ENCODE measurements at regions not wholly inside any gene's neighbourhood (a gene's known extent, or its start where the extent isn't known, plus 50 kb on each side); places are given as distances from the start of the nearest gene placed in this dataset.

GRCh38 chr10:130358981-130359650 lies 222.9 kb downstream of the GLRX3 start:
- Histone ChIP-seq H4K8ac (ENCODE audit: low read depth in 2 of 2, low read length in 2 of 2) (no peak overlapping the region), H3K27ac (ENCODE audit: insufficient read depth, low read length) (no peak overlapping the region), H3K18ac (ENCODE audit: low read depth, low read length) (no peak overlapping the region), H3K36me3 (ENCODE audit: control insufficient read depth, insufficient read depth, low read length) (no peaks in the 10 kb centered on the region), H3K9me3 (ENCODE audit: control insufficient read depth, insufficient read depth, low read length) (peaks cover 53% of the 10 kb centered on the region), H3K27me3 (ENCODE audit: control insufficient read depth, insufficient read depth, low read length) (no peaks in the 10 kb centered on the region), H3K4me3 (ENCODE audit: insufficient read depth, low read depth, low read length) (no peak overlapping the region), H4K5ac (ENCODE audit: low read depth, low read length) (no peak overlapping the region), H4K91ac (ENCODE audit: insufficient read depth, low read depth, low read length) (no peak overlapping the region), H2BK120ac (ENCODE audit: low read depth, low read length) (no peak overlapping the region), H3K4me2 (ENCODE audit: low read depth, low read length) (no peak overlapping the region), H2BK15ac (ENCODE audit: low read depth, low read length) (no peak overlapping the region), H3K4me1 (ENCODE audit: control insufficient read depth, insufficient read depth, low read length) (no peaks in the 10 kb centered on the region), H3K14ac (replicated peaks; ENCODE audit: low read depth, low read length) (no peak overlapping the region), H3K9ac (ENCODE audit: low read depth, low read length) (no peak overlapping the region), H2BK20ac (ENCODE audit: low read depth, low read length) (no peak overlapping the region), H3K56ac (ENCODE audit: extremely low read depth, insufficient read depth, low read length) (no peak overlapping the region), H4K20me1 (ENCODE audit: insufficient read depth, low read length) (no peaks in the 10 kb centered on the region), H3K79me1 (ENCODE audit: low read depth in 1 of 2, low read length in 2 of 2) (no peaks in the 10 kb centered on the region), H3K4ac (ENCODE audit: low read depth, low read length) (no peak overlapping the region), H2AK5ac (ENCODE audit: low read depth, low read length) (no peak overlapping the region), H2BK5ac (ENCODE audit: low read depth, low read length, poor library complexity, severe bottlenecking) (no peak overlapping the region), H3K23ac (ENCODE audit: low read depth, low read length) (no peak overlapping the region), H3K9me1 (ENCODE audit: insufficient read depth, low read length) (no peaks in the 10 kb centered on the region), H2AFZ (replicated peaks; ENCODE audit: low read length, poor library complexity) (no peak overlapping the region), H2AK9ac (replicated peaks; ENCODE audit: low read depth, low read length, poor library complexity) (no peak overlapping the region)
- BruUV-seq (replicated peaks) = no TSS peak
- no peak for ATAC-seq (ENCODE audit: low read depth)
- in situ Hi-C loops (cut with MboI; ENCODE audit: low sequenced_read_pairs) (no loop called here), intact Hi-C loops (cut with micrococcal nuclease) (no loop called here), dilution Hi-C loops (cut with HindIII; ENCODE audit: low sequenced_read_pairs, unreplicated experiment) (no loop called here)
- 63% methylated on average over 9 of the region's 23 CpGs; no CpG with 5 or more reads in 1 of the 2 experiments for WGBS, 2 experiments (ENCODE audit: extremely low coverage in 2 of 2, insufficient read length in 1 of 2)
- CTCF ChIA-PET = no interaction called here
- no peak for TF ChIP-seq FOS (IDR thresholded peaks at IDR 0.05; ENCODE audit: low read depth, low read length)
- TF ChIP-seq, protein P1, sequence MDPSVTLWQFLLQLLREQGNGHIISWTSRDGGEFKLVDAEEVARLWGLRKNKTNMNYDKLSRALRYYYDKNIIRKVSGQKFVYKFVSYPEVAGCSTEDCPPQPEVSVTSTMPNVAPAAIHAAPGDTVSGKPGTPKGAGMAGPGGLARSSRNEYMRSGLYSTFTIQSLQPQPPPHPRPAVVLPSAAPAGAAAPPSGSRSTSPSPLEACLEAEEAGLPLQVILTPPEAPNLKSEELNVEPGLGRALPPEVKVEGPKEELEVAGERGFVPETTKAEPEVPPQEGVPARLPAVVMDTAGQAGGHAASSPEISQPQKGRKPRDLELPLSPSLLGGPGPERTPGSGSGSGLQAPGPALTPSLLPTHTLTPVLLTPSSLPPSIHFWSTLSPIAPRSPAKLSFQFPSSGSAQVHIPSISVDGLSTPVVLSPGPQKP (IDR thresholded peaks at IDR 0.05; ENCODE audit: borderline replicate concordance, low read depth, low read length) = no peak
- no peak for TF ChIP-seq NFE2L2 (IDR thresholded peaks at IDR 0.05; ENCODE audit: low read depth, low read length)
- no peak for TF ChIP-seq SMC3 (IDR thresholded peaks at IDR 0.05; ENCODE audit: low read depth, low read length)
- TF ChIP-seq MAFK (IDR thresholded peaks at IDR 0.05; ENCODE audit: low read depth, low read length) = no peak
- TF ChIP-seq RCOR1 (IDR thresholded peaks at IDR 0.05; ENCODE audit: insufficient replicate concordance, low read length) = no peak
- no peak for TF ChIP-seq CHD1 (IDR thresholded peaks at IDR 0.05; ENCODE audit: low read depth, low read length)
- no peak for TF ChIP-seq POLR2A (IDR thresholded peaks at IDR 0.05; ENCODE audit: low read depth, low read length)
- no peak for TF ChIP-seq MXI1 (IDR thresholded peaks at IDR 0.05; ENCODE audit: borderline replicate concordance, low read depth, low read length)
- no peak for TF ChIP-seq MAZ (IDR thresholded peaks at IDR 0.05; ENCODE audit: borderline replicate concordance, low read depth, low read length)
- no peak for DNase-seq
- POLR2A ChIA-PET (ENCODE audit: unreplicated experiment) = no interaction called here
